ENCODE measurements at regions not wholly inside any gene's neighbourhood (a gene's known extent, or its start where the extent isn't known, plus 50 kb on each side); places are given as distances from the start of the nearest gene placed in this dataset.

GRCh38 chr5:145661737-145662485 lies 173.2 kb downstream of the PRELID2 start:
- Histone ChIP-seq H3K4me1 (ENCODE audit: control insufficient read depth, insufficient read depth, low read length) (no peaks in the 10 kb centered on the region), H3K9me3 (ENCODE audit: control insufficient read depth, insufficient read depth, low read depth, low read length) (no peaks in the 10 kb centered on the region), H3K36me3 (ENCODE audit: control insufficient read depth, insufficient read depth, low read length) (no peaks in the 10 kb centered on the region), H3K27me3 (ENCODE audit: control insufficient read depth, insufficient read depth, low read length) (no peaks in the 10 kb centered on the region), H3K4me3 (ENCODE audit: low read depth in 2 of 2, low read length in 2 of 2) (no peak overlapping the region), H3K27ac (ENCODE audit: low read length) (no peak overlapping the region)
- TF ChIP-seq, protein P1, sequence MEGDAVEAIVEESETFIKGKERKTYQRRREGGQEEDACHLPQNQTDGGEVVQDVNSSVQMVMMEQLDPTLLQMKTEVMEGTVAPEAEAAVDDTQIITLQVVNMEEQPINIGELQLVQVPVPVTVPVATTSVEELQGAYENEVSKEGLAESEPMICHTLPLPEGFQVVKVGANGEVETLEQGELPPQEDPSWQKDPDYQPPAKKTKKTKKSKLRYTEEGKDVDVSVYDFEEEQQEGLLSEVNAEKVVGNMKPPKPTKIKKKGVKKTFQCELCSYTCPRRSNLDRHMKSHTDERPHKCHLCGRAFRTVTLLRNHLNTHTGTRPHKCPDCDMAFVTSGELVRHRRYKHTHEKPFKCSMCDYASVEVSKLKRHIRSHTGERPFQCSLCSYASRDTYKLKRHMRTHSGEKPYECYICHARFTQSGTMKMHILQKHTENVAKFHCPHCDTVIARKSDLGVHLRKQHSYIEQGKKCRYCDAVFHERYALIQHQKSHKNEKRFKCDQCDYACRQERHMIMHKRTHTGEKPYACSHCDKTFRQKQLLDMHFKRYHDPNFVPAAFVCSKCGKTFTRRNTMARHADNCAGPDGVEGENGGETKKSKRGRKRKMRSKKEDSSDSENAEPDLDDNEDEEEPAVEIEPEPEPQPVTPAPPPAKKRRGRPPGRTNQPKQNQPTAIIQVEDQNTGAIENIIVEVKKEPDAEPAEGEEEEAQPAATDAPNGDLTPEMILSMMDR (IDR thresholded peaks at IDR 0.05), result no peak
- TF ChIP-seq POLR2AphosphoS5 (IDR thresholded peaks at IDR 0.05; ENCODE audit: low read depth, low read length) (no peak), REST (IDR thresholded peaks at IDR 0.05; ENCODE audit: insufficient read depth in 1 of 2, low read depth in 2 of 2, low read length in 1 of 2) (no peak), TCF7L2 (IDR thresholded peaks at IDR 0.05; ENCODE audit: low read depth, low read length) (no peak), SIN3A (IDR thresholded peaks at IDR 0.05; ENCODE audit: borderline replicate concordance, insufficient read depth, low read depth, low read length) (no peak)
- in situ Hi-C loops (cut with HindIII; ENCODE audit: low pct_unique_long_range_greater_than_20kb, low sequenced_read_pairs) (no loop called here), intact Hi-C loops (cut with micrococcal nuclease; ENCODE audit: unreplicated experiment) (no loop called here)
- DNase-seq (ENCODE audit: low read depth, low spot score) (no peak), ATAC-seq (no peak)
- ChIA-PET CTCF (no interaction called here), POLR2A (no interaction called here)
- no TSS peak for BruUV-seq (replicated peaks)

DNA sequence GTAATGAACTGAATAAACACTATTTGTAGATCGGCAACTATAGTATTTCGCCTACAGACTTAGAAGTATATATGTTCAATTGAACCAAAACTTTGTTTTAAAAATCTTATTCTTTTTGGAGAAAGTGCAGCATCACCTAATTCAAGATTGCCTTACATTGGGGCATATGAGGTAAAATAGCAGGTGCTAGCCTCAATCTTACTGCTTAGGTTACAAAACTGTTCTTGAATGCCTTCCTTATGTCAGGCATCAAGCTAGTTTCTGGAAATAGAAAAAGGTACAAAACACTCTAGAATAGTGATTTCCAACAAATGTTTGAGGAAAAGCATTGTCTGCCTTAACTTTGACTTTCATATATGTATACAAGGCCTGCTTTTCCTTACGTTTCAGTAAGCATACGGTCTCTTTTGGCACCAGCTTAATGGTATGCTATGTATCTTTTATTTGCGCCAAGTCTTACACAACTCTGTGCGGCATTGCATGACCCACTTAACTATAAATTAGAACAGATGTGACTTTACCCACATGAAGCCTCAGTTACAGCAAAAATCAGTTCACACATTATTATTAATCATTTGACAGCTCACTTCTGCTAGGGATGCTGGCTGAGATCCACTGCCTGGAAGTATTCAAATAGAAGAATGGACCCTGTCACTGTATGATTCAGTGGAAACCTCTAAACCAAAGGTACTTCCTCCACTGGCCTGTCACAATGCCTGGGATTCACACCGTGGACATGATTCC lies 174.1 kb downstream of the PRELID2 start:
- intact Hi-C loops (cut with micrococcal nuclease; ENCODE audit: unreplicated experiment) (no loop called here), in situ Hi-C loops (cut with HindIII; ENCODE audit: low pct_unique_long_range_greater_than_20kb, low sequenced_read_pairs) (no loop called here)
- ATAC-seq (no peak), DNase-seq (ENCODE audit: low read depth, low spot score) (no peak)
- ChIA-PET CTCF (no interaction called here), POLR2A (no interaction called here)
- no peak overlapping the region for H3K4me3 ChIP-seq (ENCODE audit: low read depth in 2 of 2, low read length in 2 of 2)
- no peaks in the 10 kb centered on the region for H3K27me3 ChIP-seq (ENCODE audit: control insufficient read depth, insufficient read depth, low read length)
- H3K9me3 ChIP-seq (ENCODE audit: control insufficient read depth, insufficient read depth, low read depth, low read length), result no peaks in the 10 kb centered on the region
- H3K27ac ChIP-seq (ENCODE audit: low read length), result no peak overlapping the region
- TF ChIP-seq, protein P1 (IDR thresholded peaks at IDR 0.05), result no peak
- no peak for TF ChIP-seq POLR2AphosphoS5 (IDR thresholded peaks at IDR 0.05; ENCODE audit: low read depth, low read length)
- no peak for TF ChIP-seq TCF7L2 (IDR thresholded peaks at IDR 0.05; ENCODE audit: low read depth, low read length)
- TF ChIP-seq SIN3A (IDR thresholded peaks at IDR 0.05; ENCODE audit: borderline replicate concordance, insufficient read depth, low read depth, low read length), result no peak
- TF ChIP-seq REST (IDR thresholded peaks at IDR 0.05; ENCODE audit: insufficient read depth in 1 of 2, low read depth in 2 of 2, low read length in 1 of 2), result no peak
- H3K4me1 ChIP-seq (ENCODE audit: control insufficient read depth, insufficient read depth, low read length), result no peaks in the 10 kb centered on the region
- BruUV-seq (replicated peaks), result no TSS peak
- no peaks in the 10 kb centered on the region for H3K36me3 ChIP-seq (ENCODE audit: control insufficient read depth, insufficient read depth, low read length)
